ENCODE measurements at regions not wholly inside any gene's neighbourhood (a gene's known extent, or its start where the extent isn't known, plus 50 kb on each side); places are given as distances from the start of the nearest gene placed in this dataset.
"Not testable (repeated sequence)": the region's sequence is repeated elsewhere in the genome, so short reads cannot be mapped to it uniquely, and the experiment has no call there.

DNA sequence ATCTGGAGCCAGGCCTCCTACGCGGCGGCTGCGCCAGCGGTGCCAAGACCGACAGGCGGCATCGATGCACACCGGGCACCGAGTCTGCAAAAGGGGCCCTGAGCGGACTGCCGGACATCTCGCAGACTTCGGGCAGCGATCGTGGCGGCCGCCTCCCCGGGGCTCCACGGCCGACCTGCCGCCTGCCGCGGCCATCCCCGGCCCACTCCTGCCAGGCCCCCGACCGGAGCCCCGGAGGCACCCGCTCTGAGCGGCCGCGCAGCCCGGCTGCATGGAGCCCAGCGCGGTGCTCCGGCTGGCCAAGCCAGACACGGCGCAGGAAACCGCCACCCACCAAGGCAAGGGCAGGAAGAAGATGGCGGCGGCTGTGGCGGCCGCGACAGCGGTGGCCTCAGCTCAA, 154.2 kb upstream of the KCTD7 start:
- no peaks in the 10 kb centered on the region for H3K4me1 ChIP-seq
- ATAC-seq: no peak

GRCh38 chr7:66476056-66476455, 152.6 kb upstream of the KCTD7 start:
- H3K36me3 ChIP-seq: peaks cover 0 to 34% (median 7%) of the 10 kb centered on the region in 4 donors
- H3K4me3 ChIP-seq; H3K9me3 ChIP-seq; H3K27ac ChIP-seq; H3K27me3 ChIP-seq; intact Hi-C loops (cut with DNase I); DNase-seq; ATAC-seq; H3K4me1 ChIP-seq: not testable (repeated sequence)
- WGBS (ENCODE audit: insufficient coverage, low coverage, low lambda C conversion rate, missing lambda C conversion rate): 69% methylated on average over 2 of the region's 3 CpGs

More for the DNA sequence above, 154.2 kb upstream of the KCTD7 start:
- WGBS (ENCODE audit: insufficient coverage, low coverage, low lambda C conversion rate, missing lambda C conversion rate): 100% methylated on average over 1 of the region's 45 CpGs
- no peaks in the 10 kb centered on the region for H3K9me3 ChIP-seq
- H3K27ac ChIP-seq: no peak overlapping the region
- H3K36me3 ChIP-seq: peaks cover 0 to 28% (median 7%) of the 10 kb centered on the region in 4 donors
- TF ChIP-seq, protein P1, sequence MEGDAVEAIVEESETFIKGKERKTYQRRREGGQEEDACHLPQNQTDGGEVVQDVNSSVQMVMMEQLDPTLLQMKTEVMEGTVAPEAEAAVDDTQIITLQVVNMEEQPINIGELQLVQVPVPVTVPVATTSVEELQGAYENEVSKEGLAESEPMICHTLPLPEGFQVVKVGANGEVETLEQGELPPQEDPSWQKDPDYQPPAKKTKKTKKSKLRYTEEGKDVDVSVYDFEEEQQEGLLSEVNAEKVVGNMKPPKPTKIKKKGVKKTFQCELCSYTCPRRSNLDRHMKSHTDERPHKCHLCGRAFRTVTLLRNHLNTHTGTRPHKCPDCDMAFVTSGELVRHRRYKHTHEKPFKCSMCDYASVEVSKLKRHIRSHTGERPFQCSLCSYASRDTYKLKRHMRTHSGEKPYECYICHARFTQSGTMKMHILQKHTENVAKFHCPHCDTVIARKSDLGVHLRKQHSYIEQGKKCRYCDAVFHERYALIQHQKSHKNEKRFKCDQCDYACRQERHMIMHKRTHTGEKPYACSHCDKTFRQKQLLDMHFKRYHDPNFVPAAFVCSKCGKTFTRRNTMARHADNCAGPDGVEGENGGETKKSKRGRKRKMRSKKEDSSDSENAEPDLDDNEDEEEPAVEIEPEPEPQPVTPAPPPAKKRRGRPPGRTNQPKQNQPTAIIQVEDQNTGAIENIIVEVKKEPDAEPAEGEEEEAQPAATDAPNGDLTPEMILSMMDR (IDR thresholded peaks at IDR 0.05): no peak
- TF ChIP-seq POLR2A (IDR thresholded peaks at IDR 0.05): no peak
- no peaks in the 10 kb centered on the region for H3K27me3 ChIP-seq
- no peak overlapping the region for H3K4me3 ChIP-seq
- intact Hi-C loops (cut with DNase I): no loop called here
- no peak for DNase-seq

DNA sequence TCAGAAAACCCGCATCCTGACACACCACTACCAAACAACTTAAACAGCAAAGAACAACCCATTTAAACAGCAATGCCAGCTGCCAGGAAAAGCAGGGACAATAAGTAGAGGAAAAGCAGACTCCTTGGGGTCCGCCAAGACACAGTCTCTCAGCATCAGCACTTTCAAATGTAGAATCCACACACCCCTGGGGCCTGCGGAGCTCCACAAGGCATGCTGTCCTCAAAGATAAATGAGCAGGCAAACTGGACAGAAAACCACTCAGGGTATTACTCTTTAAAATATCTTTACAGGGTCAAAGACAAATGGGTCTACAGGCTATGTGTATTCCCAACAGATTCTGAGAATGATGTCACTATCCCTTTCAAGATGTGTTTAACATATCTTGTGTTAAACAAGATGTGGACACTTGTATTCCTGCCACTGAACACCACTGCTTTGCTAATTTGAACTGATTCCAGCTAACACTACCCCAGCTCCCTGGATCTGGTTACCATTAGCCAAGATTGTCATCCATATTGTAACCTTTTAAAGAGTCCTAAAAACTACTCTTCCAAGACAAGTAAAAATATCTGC, 150.8 kb upstream of the KCTD7 start:
- H3K4me3 ChIP-seq; H3K27ac ChIP-seq; H3K4me1 ChIP-seq; ATAC-seq; intact Hi-C loops (cut with DNase I); DNase-seq; H3K27me3 ChIP-seq; H3K9me3 ChIP-seq: not testable (repeated sequence)
- WGBS (ENCODE audit: insufficient coverage, low coverage, low lambda C conversion rate, missing lambda C conversion rate): 80% methylated on average over 3 of the region's 3 CpGs
- H3K36me3 ChIP-seq: peaks cover 0 to 34% (median 7%) of the 10 kb centered on the region in 4 donors

DNA sequence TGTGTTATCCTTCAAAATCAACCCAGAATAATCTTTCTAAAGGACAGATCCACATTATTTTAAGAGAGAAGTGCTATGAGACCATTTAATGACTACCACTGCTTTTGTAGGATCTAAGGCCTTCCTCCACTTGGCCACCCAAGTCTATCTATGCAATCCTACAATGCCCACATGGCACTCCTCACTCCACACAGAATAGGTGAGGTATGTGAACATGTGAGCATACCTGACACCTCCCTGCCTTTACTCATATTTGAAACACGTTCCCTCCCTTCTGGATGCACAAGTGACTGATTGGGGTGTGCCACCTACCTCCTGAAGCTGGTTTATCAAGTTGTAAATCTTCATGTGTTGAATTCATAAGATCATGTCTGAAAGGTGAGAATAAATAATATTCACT, 147.5 kb upstream of the KCTD7 start:
- not testable (repeated sequence) for H3K4me1 ChIP-seq

GRCh38 chr7:66489065-66489464, 139.6 kb upstream of the KCTD7 start:
- DNase-seq; H3K27me3 ChIP-seq; H3K36me3 ChIP-seq; ATAC-seq; H3K4me3 ChIP-seq; H3K9me3 ChIP-seq; intact Hi-C loops (cut with DNase I); H3K4me1 ChIP-seq; H3K27ac ChIP-seq: not testable (repeated sequence)
- 95% methylated on average over 7 of the region's 8 CpGs for WGBS (ENCODE audit: insufficient coverage, low coverage, low lambda C conversion rate, missing lambda C conversion rate)

More for the DNA sequence above, 147.5 kb upstream of the KCTD7 start:
- H3K27me3 ChIP-seq; DNase-seq; H3K4me3 ChIP-seq; H3K9me3 ChIP-seq; H3K27ac ChIP-seq; intact Hi-C loops (cut with DNase I); ATAC-seq: not testable (repeated sequence)
- H3K36me3 ChIP-seq: peaks cover 0 to 25% (median 8%) of the 10 kb centered on the region in 4 donors
- 100% methylated on average over 1 of the region's 1 CpG for WGBS (ENCODE audit: insufficient coverage, low coverage, low lambda C conversion rate, missing lambda C conversion rate)

DNA sequence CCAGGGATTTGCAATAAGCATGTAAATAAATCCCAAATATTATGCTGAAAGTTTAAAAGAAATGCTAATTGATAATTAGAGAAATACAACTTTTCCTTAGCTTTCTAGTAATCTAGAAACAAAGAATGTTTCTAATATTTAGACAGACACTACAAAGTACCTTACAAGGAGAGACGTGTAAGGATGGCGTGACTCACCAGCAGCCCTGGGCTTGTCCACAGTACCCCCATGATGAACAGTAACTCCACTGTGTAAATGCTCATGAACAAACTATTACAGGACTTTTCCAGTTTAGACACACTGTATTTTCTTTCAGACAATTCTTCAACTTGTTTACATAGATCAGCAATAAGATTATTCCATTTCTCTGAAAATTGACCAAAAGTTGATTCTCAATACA, 138.9 kb upstream of the KCTD7 start:
- H3K4me1 ChIP-seq; H3K9me3 ChIP-seq; H3K27me3 ChIP-seq; H3K27ac ChIP-seq; intact Hi-C loops (cut with DNase I); H3K4me3 ChIP-seq; ATAC-seq; H3K36me3 ChIP-seq; DNase-seq: not testable (repeated sequence)
- WGBS (ENCODE audit: insufficient coverage, low coverage, low lambda C conversion rate, missing lambda C conversion rate): 36% methylated on average over 2 of the region's 2 CpGs

GRCh38 chr7:66490979-66491378, 137.7 kb upstream of the KCTD7 start:
- H3K4me3 ChIP-seq; H3K27ac ChIP-seq; H3K27me3 ChIP-seq; H3K9me3 ChIP-seq; intact Hi-C loops (cut with DNase I); H3K4me1 ChIP-seq; H3K36me3 ChIP-seq; DNase-seq; ATAC-seq: not testable (repeated sequence)
- no CpG with 5 or more reads among the region's 11 CpGs for WGBS (ENCODE audit: insufficient coverage, low coverage, low lambda C conversion rate, missing lambda C conversion rate)

DNA sequence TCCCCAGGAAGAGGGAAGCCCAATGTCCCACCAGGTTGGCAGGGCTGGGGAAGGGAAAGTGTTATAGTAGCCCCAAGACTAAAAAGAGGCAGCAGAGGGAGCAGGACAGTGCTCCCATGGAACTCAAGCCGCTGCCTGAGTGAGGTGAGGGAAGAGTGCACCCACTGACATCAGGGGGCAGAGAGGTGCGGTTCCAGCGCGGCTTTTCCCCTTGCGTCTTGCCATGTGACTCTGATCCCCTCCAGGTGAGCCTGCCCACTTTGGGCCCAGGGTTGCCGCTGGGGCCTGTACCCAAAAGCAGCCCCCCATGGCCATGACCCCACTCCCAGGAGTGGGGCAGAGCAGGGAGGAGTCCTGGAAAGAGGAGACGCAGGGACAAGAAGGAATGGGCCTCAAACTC, 136.3 kb upstream of the KCTD7 start:
- H3K4me1 ChIP-seq; H3K36me3 ChIP-seq; DNase-seq; H3K27me3 ChIP-seq; H3K9me3 ChIP-seq; ATAC-seq; intact Hi-C loops (cut with DNase I): not testable (repeated sequence)
- Histone ChIP-seq H3K27ac (peak overlapping the region in 1 of 3 donors; percentile 97), H3K4me3 (peak overlapping the region in 2 of 3 donors; percentile 65 to 69)
- no CpG with 5 or more reads among the region's 7 CpGs for WGBS (ENCODE audit: insufficient coverage, low coverage, low lambda C conversion rate, missing lambda C conversion rate)

All from right lobe of liver (tissue), 6 donors.